ENCODE measurements at regions not wholly inside any gene's neighbourhood (a gene's known extent, or its start where the extent isn't known, plus 50 kb on each side); places are given as distances from the start of the nearest gene placed in this dataset.

- no peaks in the 10 kb centered on the region for H3K9me3 ChIP-seq (ENCODE audit: control insufficient read depth, low read length)
- no peaks in the 10 kb centered on the region for H3K4me1 ChIP-seq (ENCODE audit: control insufficient read depth in 1 of 2, insufficient read depth in 2 of 2, low read length in 2 of 2)
- DNase-seq (no peak), ATAC-seq (ENCODE audit: low FRiP score) (no peak)
- H3K36me3 ChIP-seq (ENCODE audit: control insufficient read depth in 1 of 2, insufficient read depth in 2 of 2, low read length in 1 of 2) = no peaks in the 10 kb centered on the region
- no peak overlapping the region for H3K4me3 ChIP-seq (ENCODE audit: low read length in 2 of 2)
- H3K27ac ChIP-seq (ENCODE audit: low read depth in 1 of 2, low read length in 2 of 2) = no peak overlapping the region
- 63 to 65% methylated on average over 1 of the region's 1 CpG for WGBS, 2 donors
- H3K27me3 ChIP-seq (ENCODE audit: control insufficient read depth in 1 of 2, insufficient read depth in 2 of 2, low read length in 1 of 2) = no peaks in the 10 kb centered on the region
- intact Hi-C loops (cut with DNase I) = no loop called here
These were observed 223.5 kb downstream of the POSTN start for GRCh38 chr13:37375071-37375470.

GRCh38 chr13:37369616-37370015 is 229.0 kb downstream of the POSTN start:
- Histone ChIP-seq H3K27ac (ENCODE audit: low read depth in 1 of 2, low read length in 2 of 2) (no peak overlapping the region), H3K4me1 (ENCODE audit: control insufficient read depth in 1 of 2, insufficient read depth in 2 of 2, low read length in 2 of 2) (no peaks in the 10 kb centered on the region), H3K36me3 (ENCODE audit: control insufficient read depth in 1 of 2, insufficient read depth in 2 of 2, low read length in 1 of 2) (no peaks in the 10 kb centered on the region), H3K27me3 (ENCODE audit: control insufficient read depth in 1 of 2, insufficient read depth in 2 of 2, low read length in 1 of 2) (peaks cover 0 to 2% of the 10 kb centered on the region in 2 donors), H3K9me3 (ENCODE audit: control insufficient read depth, low read length) (no peaks in the 10 kb centered on the region), H3K4me3 (ENCODE audit: low read length in 2 of 2) (no peak overlapping the region)
- DNase-seq = no peak
- no peak for ATAC-seq (ENCODE audit: low FRiP score)
- WGBS, 2 donors = 23 to 51% methylated on average over 4 of the region's 4 CpGs
- intact Hi-C loops (cut with DNase I) = no loop called here

GRCh38 chr13:37368501-37368900 is 230.1 kb downstream of the POSTN start:
- WGBS, 2 donors = 80 to 81% methylated on average over 4 of the region's 4 CpGs
- Histone ChIP-seq H3K4me1 (ENCODE audit: control insufficient read depth in 1 of 2, insufficient read depth in 2 of 2, low read length in 2 of 2) (no peaks in the 10 kb centered on the region), H3K27ac (ENCODE audit: low read depth in 1 of 2, low read length in 2 of 2) (no peak overlapping the region), H3K4me3 (ENCODE audit: low read length in 2 of 2) (no peak overlapping the region), H3K9me3 (ENCODE audit: control insufficient read depth, low read length) (no peaks in the 10 kb centered on the region), H3K27me3 (ENCODE audit: control insufficient read depth in 1 of 2, insufficient read depth in 2 of 2, low read length in 1 of 2) (peaks cover 0 to 2% of the 10 kb centered on the region in 2 donors), H3K36me3 (ENCODE audit: control insufficient read depth in 1 of 2, insufficient read depth in 2 of 2, low read length in 1 of 2) (no peaks in the 10 kb centered on the region)
- DNase-seq = no peak
- ATAC-seq (ENCODE audit: low FRiP score) = no peak
- intact Hi-C loops (cut with DNase I) = no loop called here

- Histone ChIP-seq H3K27me3 (ENCODE audit: control insufficient read depth in 1 of 2, insufficient read depth in 2 of 2, low read length in 1 of 2) (peaks cover 0 to 2% of the 10 kb centered on the region in 2 donors), H3K9me3 (ENCODE audit: control insufficient read depth, low read length) (no peaks in the 10 kb centered on the region), H3K4me3 (ENCODE audit: low read length in 2 of 2) (no peak overlapping the region), H3K4me1 (ENCODE audit: control insufficient read depth in 1 of 2, insufficient read depth in 2 of 2, low read length in 2 of 2) (no peaks in the 10 kb centered on the region), H3K36me3 (ENCODE audit: control insufficient read depth in 1 of 2, insufficient read depth in 2 of 2, low read length in 1 of 2) (no peaks in the 10 kb centered on the region), H3K27ac (ENCODE audit: low read depth in 1 of 2, low read length in 2 of 2) (no peak overlapping the region)
- DNase-seq (no peak), ATAC-seq (ENCODE audit: low FRiP score) (no peak)
- 35 to 47% methylated on average over 5 of the region's 5 CpGs for WGBS, 2 donors
- intact Hi-C loops (cut with DNase I) = no loop called here
These were observed 232.4 kb downstream of the POSTN start for GRCh38 chr13:37366044-37366770.

GRCh38 chr13:37365496-37365895 is 233.1 kb downstream of the POSTN start:
- H3K27ac ChIP-seq (ENCODE audit: low read depth in 1 of 2, low read length in 2 of 2) = no peak overlapping the region
- intact Hi-C loops (cut with DNase I) = no loop called here
- DNase-seq = no peak
- ATAC-seq (ENCODE audit: low FRiP score) = no peak
- no peak overlapping the region for H3K4me3 ChIP-seq (ENCODE audit: low read length in 2 of 2)
- H3K36me3 ChIP-seq (ENCODE audit: control insufficient read depth in 1 of 2, insufficient read depth in 2 of 2, low read length in 1 of 2) = no peaks in the 10 kb centered on the region
- no peaks in the 10 kb centered on the region for H3K9me3 ChIP-seq (ENCODE audit: control insufficient read depth, low read length)
- WGBS, 2 donors = 79 to 81% methylated on average over 2 of the region's 2 CpGs
- no peaks in the 10 kb centered on the region for H3K4me1 ChIP-seq (ENCODE audit: control insufficient read depth in 1 of 2, insufficient read depth in 2 of 2, low read length in 2 of 2)
- peaks cover 0 to 2% of the 10 kb centered on the region in 2 donors for H3K27me3 ChIP-seq (ENCODE audit: control insufficient read depth in 1 of 2, insufficient read depth in 2 of 2, low read length in 1 of 2)

- Histone ChIP-seq H3K27me3 (ENCODE audit: control insufficient read depth in 1 of 2, insufficient read depth in 2 of 2, low read length in 1 of 2) (peaks cover 0 to 2% of the 10 kb centered on the region in 2 donors), H3K4me1 (ENCODE audit: control insufficient read depth in 1 of 2, insufficient read depth in 2 of 2, low read length in 2 of 2) (no peaks in the 10 kb centered on the region), H3K36me3 (ENCODE audit: control insufficient read depth in 1 of 2, insufficient read depth in 2 of 2, low read length in 1 of 2) (no peaks in the 10 kb centered on the region), H3K27ac (ENCODE audit: low read depth in 1 of 2, low read length in 2 of 2) (no peak overlapping the region), H3K9me3 (ENCODE audit: control insufficient read depth, low read length) (no peaks in the 10 kb centered on the region), H3K4me3 (ENCODE audit: low read length in 2 of 2) (no peak overlapping the region)
- DNase-seq = no peak
- WGBS, 2 donors = 85 to 86% methylated on average over 2 of the region's 2 CpGs
- ATAC-seq (ENCODE audit: low FRiP score) = no peak
- intact Hi-C loops (cut with DNase I) = no loop called here
These were observed 233.6 kb downstream of the POSTN start for GRCh38 chr13:37364956-37365355.

GRCh38 chr13:37364007-37364406 is 234.6 kb downstream of the POSTN start:
- DNase-seq (no peak), ATAC-seq (ENCODE audit: low FRiP score) (no peak)
- Histone ChIP-seq H3K4me3 (ENCODE audit: low read length in 2 of 2) (no peak overlapping the region), H3K9me3 (ENCODE audit: control insufficient read depth, low read length) (no peaks in the 10 kb centered on the region), H3K36me3 (ENCODE audit: control insufficient read depth in 1 of 2, insufficient read depth in 2 of 2, low read length in 1 of 2) (no peaks in the 10 kb centered on the region), H3K4me1 (ENCODE audit: control insufficient read depth in 1 of 2, insufficient read depth in 2 of 2, low read length in 2 of 2) (no peaks in the 10 kb centered on the region), H3K27me3 (ENCODE audit: control insufficient read depth in 1 of 2, insufficient read depth in 2 of 2, low read length in 1 of 2) (peaks cover 0 to 2% of the 10 kb centered on the region in 2 donors), H3K27ac (ENCODE audit: low read depth in 1 of 2, low read length in 2 of 2) (no peak overlapping the region)
- intact Hi-C loops (cut with DNase I) = no loop called here
- 95 to 97% methylated on average over 1 of the region's 1 CpG for WGBS, 2 donors

GRCh38 chr13:37361608-37362007 is 237.0 kb downstream of the POSTN start:
- intact Hi-C loops (cut with DNase I) = no loop called here
- no peak overlapping the region for H3K4me3 ChIP-seq (ENCODE audit: low read length in 2 of 2)
- no peaks in the 10 kb centered on the region for H3K9me3 ChIP-seq (ENCODE audit: control insufficient read depth, low read length)
- no peaks in the 10 kb centered on the region for H3K4me1 ChIP-seq (ENCODE audit: control insufficient read depth in 1 of 2, insufficient read depth in 2 of 2, low read length in 2 of 2)
- H3K27ac ChIP-seq (ENCODE audit: low read depth in 1 of 2, low read length in 2 of 2) = no peak overlapping the region
- H3K36me3 ChIP-seq (ENCODE audit: control insufficient read depth in 1 of 2, insufficient read depth in 2 of 2, low read length in 1 of 2) = no peaks in the 10 kb centered on the region
- H3K27me3 ChIP-seq (ENCODE audit: control insufficient read depth in 1 of 2, insufficient read depth in 2 of 2, low read length in 1 of 2) = no peaks in the 10 kb centered on the region
- 90 to 94% methylated on average over 3 of the region's 3 CpGs for WGBS, 2 donors
- DNase-seq (no peak), ATAC-seq (ENCODE audit: low FRiP score) (no peak)

GRCh38 chr13:37360556-37360955 is 238.0 kb downstream of the POSTN start:
- DNase-seq = no peak
- Histone ChIP-seq H3K27me3 (ENCODE audit: control insufficient read depth in 1 of 2, insufficient read depth in 2 of 2, low read length in 1 of 2) (no peaks in the 10 kb centered on the region), H3K36me3 (ENCODE audit: control insufficient read depth in 1 of 2, insufficient read depth in 2 of 2, low read length in 1 of 2) (no peaks in the 10 kb centered on the region), H3K4me1 (ENCODE audit: control insufficient read depth in 1 of 2, insufficient read depth in 2 of 2, low read length in 2 of 2) (no peaks in the 10 kb centered on the region), H3K4me3 (ENCODE audit: low read length in 2 of 2) (no peak overlapping the region), H3K27ac (ENCODE audit: low read depth in 1 of 2, low read length in 2 of 2) (no peak overlapping the region), H3K9me3 (ENCODE audit: control insufficient read depth, low read length) (no peaks in the 10 kb centered on the region)
- WGBS, 2 donors = 51 to 73% methylated on average over 2 of the region's 2 CpGs
- no peak for ATAC-seq (ENCODE audit: low FRiP score)
- intact Hi-C loops (cut with DNase I) = no loop called here

Data from aorta (tissue), 5 donors.